ENCODE measurements at regions not wholly inside any gene's neighbourhood (a gene's known extent, or its start where the extent isn't known, plus 50 kb on each side); places are given as distances from the start of the nearest gene placed in this dataset.
A peak's percentile ranks its signal among the peaks of the same experiment; 100 is the strongest.

DNA sequence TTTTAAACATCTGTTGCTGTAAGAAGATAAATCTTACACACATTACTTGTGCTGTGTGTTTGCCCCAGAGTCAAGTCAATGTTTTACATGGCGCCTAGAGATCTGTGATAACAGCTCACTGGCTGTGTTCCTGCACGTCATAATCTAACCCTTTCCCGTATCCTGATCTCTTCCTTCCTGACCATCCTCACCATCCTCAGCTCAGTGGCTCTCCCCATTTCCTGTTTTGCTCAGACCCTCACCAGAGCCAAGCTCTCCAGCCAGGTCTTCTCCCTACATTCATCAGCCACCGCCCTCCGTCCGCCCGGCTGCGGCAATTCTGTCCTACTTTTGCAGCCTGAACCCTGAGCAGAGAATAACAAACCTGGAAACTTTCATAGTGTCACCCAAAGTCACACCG lies 824.7 kb downstream of the USP25 start:
- TF ChIP-seq, protein P1, sequence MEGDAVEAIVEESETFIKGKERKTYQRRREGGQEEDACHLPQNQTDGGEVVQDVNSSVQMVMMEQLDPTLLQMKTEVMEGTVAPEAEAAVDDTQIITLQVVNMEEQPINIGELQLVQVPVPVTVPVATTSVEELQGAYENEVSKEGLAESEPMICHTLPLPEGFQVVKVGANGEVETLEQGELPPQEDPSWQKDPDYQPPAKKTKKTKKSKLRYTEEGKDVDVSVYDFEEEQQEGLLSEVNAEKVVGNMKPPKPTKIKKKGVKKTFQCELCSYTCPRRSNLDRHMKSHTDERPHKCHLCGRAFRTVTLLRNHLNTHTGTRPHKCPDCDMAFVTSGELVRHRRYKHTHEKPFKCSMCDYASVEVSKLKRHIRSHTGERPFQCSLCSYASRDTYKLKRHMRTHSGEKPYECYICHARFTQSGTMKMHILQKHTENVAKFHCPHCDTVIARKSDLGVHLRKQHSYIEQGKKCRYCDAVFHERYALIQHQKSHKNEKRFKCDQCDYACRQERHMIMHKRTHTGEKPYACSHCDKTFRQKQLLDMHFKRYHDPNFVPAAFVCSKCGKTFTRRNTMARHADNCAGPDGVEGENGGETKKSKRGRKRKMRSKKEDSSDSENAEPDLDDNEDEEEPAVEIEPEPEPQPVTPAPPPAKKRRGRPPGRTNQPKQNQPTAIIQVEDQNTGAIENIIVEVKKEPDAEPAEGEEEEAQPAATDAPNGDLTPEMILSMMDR (IDR thresholded peaks at IDR 0.05) = no peak
- no peak for DNase-seq
- H3K27ac Mint-ChIP-seq = peak overlapping the region; percentile 52
- no peaks in the 10 kb centered on the region for H3K9me3 Mint-ChIP-seq
- peak overlapping the region; percentile 70 for H3K4me3 Mint-ChIP-seq
- H3K4me1 Mint-ChIP-seq (ENCODE audit: low read depth) = peaks cover 22% of the 10 kb centered on the region
- no peaks in the 10 kb centered on the region for H3K36me3 Mint-ChIP-seq (ENCODE audit: low read depth)
- H3K27me3 Mint-ChIP-seq (ENCODE audit: insufficient read depth) = peaks cover 2% of the 10 kb centered on the region; the same call in 1 of the 2 replicates

DNA sequence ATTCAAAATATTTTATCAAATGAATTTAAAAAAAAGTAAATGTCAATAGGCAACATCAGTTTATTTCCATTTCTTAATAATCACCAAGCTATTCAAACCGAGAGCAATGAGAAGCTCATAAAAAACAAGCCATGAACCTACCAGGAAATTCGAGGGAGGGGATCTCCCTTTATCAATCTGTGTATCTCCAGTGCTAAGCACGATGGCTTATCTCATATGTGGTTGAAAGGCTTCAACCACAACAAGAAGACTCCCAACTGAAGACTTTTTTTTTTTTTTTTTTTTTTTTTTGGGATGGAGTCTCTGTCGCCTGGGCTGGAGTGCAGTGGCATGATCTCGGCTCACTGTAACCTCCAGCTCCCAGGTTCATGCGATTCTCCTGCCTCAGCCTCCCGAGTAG lies 833.3 kb downstream of the USP25 start:
- no peaks in the 10 kb centered on the region for H3K9me3 Mint-ChIP-seq
- H3K27me3 Mint-ChIP-seq (ENCODE audit: insufficient read depth) = no peaks in the 10 kb centered on the region
- H3K27ac Mint-ChIP-seq = no peak overlapping the region
- no peak for DNase-seq
- peaks cover 33% of the 10 kb centered on the region for H3K4me1 Mint-ChIP-seq (ENCODE audit: low read depth)
- TF ChIP-seq, protein P1 (IDR thresholded peaks at IDR 0.05) = no peak
- no peaks in the 10 kb centered on the region for H3K36me3 Mint-ChIP-seq (ENCODE audit: low read depth)
- no peak overlapping the region for H3K4me3 Mint-ChIP-seq

DNA sequence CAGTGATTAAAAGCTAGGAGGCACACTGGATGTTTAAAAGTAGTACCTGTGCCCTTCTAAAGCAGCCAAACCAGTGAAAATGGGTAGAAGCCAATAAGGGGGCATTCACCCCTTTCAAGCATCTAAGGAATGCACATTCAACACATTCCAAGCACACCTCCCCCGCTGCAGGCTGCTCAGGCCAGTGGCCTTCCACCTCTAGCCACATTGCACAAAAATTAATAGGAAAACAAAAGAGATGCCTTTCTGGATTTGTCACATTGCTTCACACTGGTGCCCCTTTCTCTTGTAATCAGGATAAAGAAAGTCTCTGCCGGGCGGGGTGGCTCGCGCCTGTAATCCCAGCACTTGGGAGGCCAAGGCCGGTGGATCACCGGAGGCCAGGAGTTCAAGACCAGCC lies 834.0 kb downstream of the USP25 start:
- Mint-ChIP-seq H3K4me3 (no peak overlapping the region), H3K4me1 (ENCODE audit: low read depth) (peaks cover 39% of the 10 kb centered on the region), H3K9me3 (no peaks in the 10 kb centered on the region), H3K36me3 (ENCODE audit: low read depth) (no peaks in the 10 kb centered on the region), H3K27ac (peak overlapping the region; percentile 73), H3K27me3 (ENCODE audit: insufficient read depth) (no peaks in the 10 kb centered on the region)
- peak; percentile 17 for DNase-seq
- TF ChIP-seq, protein P1 (IDR thresholded peaks at IDR 0.05) = no peak

DNA sequence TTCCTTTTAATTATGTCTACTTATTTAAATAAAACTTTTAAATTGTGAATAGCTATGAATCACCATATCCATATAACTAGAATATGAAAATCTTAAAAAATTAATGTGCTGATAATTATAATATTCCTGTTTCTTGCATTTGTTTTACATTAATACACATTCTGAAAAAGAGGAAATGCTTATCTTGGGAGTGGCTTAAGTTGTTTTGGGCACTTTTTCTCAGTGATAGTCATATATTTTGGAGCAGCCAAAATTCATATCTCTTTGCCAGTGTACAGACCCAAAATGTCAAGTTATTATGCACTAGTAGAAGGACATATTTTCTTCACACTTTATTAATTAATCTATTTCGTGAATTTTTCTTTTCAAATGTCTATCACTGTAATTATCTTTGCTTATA lies 838.5 kb downstream of the USP25 start:
- DNase-seq = no peak
- Mint-ChIP-seq H3K36me3 (ENCODE audit: low read depth) (no peaks in the 10 kb centered on the region), H3K27ac (no peak overlapping the region), H3K4me1 (ENCODE audit: low read depth) (peaks cover 78% of the 10 kb centered on the region), H3K4me3 (no peak overlapping the region), H3K27me3 (ENCODE audit: insufficient read depth) (no peaks in the 10 kb centered on the region), H3K9me3 (no peaks in the 10 kb centered on the region)
- TF ChIP-seq, protein P1 (IDR thresholded peaks at IDR 0.05) = no peak

DNA sequence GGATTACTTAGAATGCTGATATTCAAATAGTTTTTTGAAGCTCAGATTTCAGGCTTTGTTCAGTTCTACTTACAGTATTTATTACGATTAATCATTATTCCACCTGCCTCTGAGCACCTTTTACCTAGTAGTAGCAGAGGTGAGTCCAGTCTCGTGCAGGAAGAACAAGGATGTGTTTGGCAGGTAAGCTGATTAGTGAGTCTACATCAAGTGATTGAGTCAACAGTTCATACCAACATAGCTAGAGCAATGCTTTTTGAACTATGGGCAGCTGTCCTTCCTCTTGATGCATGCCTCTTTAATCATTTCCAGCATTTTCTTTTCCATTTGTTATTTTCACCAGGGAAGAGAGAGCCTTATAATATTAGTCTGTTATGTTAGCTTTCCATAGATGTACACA lies 838.9 kb downstream of the USP25 start:
- DNase-seq = no peak
- TF ChIP-seq, protein P1 (IDR thresholded peaks at IDR 0.05) = no peak
- Mint-ChIP-seq H3K4me1 (ENCODE audit: low read depth) (peaks cover 78% of the 10 kb centered on the region), H3K27ac (peak overlapping the region; percentile 37; the same call in 1 of the 2 replicates), H3K9me3 (no peaks in the 10 kb centered on the region), H3K36me3 (ENCODE audit: low read depth) (no peaks in the 10 kb centered on the region), H3K4me3 (no peak overlapping the region; the same call in 1 of the 2 replicates), H3K27me3 (ENCODE audit: insufficient read depth) (no peaks in the 10 kb centered on the region)

DNA sequence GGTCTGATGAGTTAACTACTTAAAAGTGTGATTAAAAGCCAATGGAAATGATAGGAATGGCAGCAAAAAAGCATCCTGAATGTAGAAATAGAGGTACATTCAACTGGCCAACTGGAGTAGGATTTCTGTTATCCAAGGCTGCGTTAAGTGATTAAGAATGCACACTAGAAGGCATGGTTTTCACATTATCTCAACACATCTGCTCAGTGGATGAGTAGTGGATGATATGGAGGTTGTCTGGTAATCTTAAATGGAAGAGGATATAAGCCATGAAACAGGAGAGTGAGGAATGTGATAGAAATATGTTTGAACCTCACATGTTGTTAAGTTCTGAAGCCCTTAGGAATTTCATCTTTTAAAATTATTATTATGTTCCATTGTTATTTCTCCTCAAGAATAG lies 839.9 kb downstream of the USP25 start:
- Mint-ChIP-seq H3K36me3 (ENCODE audit: low read depth) (no peaks in the 10 kb centered on the region; the same call in 1 of the 2 replicates), H3K9me3 (no peaks in the 10 kb centered on the region), H3K27me3 (ENCODE audit: insufficient read depth) (no peaks in the 10 kb centered on the region), H3K4me1 (ENCODE audit: low read depth) (peaks cover 78% of the 10 kb centered on the region), H3K4me3 (peak overlapping the region; percentile 83), H3K27ac (peak overlapping the region; percentile 80)
- TF ChIP-seq, protein P1 (IDR thresholded peaks at IDR 0.05) = no peak
- DNase-seq = peak; percentile 34

Data from HFFc6 (cell line).